GM23338 (cell line): ENCODE measurements at regions not wholly inside any gene's neighbourhood (a gene's known extent, or its start where the extent isn't known, plus 50 kb on each side); places are given as distances from the start of the nearest gene placed in this dataset.

Experiments used
- ATAC-seq: fragments of 200-7000 bp; cut with Tn5 transposase; 3 replicates; pipeline ENCODE4 v1.9.1; 2020
- DNase-seq: peaks from one replicate; pipeline ENCODE4 v3.0.0-alpha.2; 2015; ENCODE audit warnings: low spot score
- H2AFZ ChIP-seq: fragments of 200-600 bp; sonication (generic); 2 replicates; pipeline ENCODE4 v1.8.0; 2016; ENCODE audit warnings: antibody characterized with exemption, mild to moderate bottlenecking, moderate library complexity
- H3F3A ChIP-seq: fragments of 200-600 bp; sonication (generic); replicated peaks from 2 replicates; pipeline ENCODE4 v1.8.0; 2017; ENCODE audit warnings: antibody characterized with exemption, mixed run types, low read depth
- H3K27ac ChIP-seq: fragments of 200-600 bp; sonication (generic); 2 replicates; pipeline ENCODE4 v1.6.1; 2016; ENCODE audit warnings: low read depth
- H3K27me3 ChIP-seq: fragments of 200-600 bp; sonication (generic); 2 replicates; pipeline ENCODE4 v1.8.0; 2016; ENCODE audit warnings: mild to moderate bottlenecking, mixed run types, moderate library complexity; ENCODE audit not compliant: insufficient read depth
- H3K36me3 ChIP-seq: fragments of 200-600 bp; sonication (generic); 2 replicates; pipeline ENCODE4 v1.8.0; 2016; ENCODE audit warnings: mild to moderate bottlenecking; ENCODE audit not compliant: insufficient read depth
- H3K4me1 ChIP-seq: fragments of 200-600 bp; sonication (generic); 2 replicates; pipeline ENCODE4 v1.8.0; 2016; ENCODE audit warnings: mild to moderate bottlenecking, moderate library complexity; ENCODE audit not compliant: insufficient read depth
- H3K4me2 ChIP-seq: fragments of 200-600 bp; sonication (generic); 2 replicates; pipeline ENCODE4 v1.7.1; 2017; ENCODE audit warnings: mixed run types
- H3K4me3 ChIP-seq: fragments of 200-600 bp; sonication (generic); 2 replicates; pipeline ENCODE4 v1.6.1; 2016; ENCODE audit warnings: mixed run types
- H3K79me2 ChIP-seq: fragments of 200-600 bp; sonication (generic); replicated peaks from 2 replicates; pipeline ENCODE4 v1.8.0; 2017; ENCODE audit warnings: mild to moderate bottlenecking; ENCODE audit not compliant: insufficient read depth
- H3K9me2 ChIP-seq: fragments of 200-600 bp; sonication (generic); 2 replicates; pipeline ENCODE4 v1.8.0; 2017; ENCODE audit not compliant: insufficient read depth
- H4K20me1 ChIP-seq: fragments of 200-600 bp; sonication (generic); replicated peaks from 2 replicates; pipeline ENCODE4 v1.8.0; 2017; ENCODE audit warnings: mild to moderate bottlenecking; ENCODE audit not compliant: insufficient read depth
- H3K27ac Mint-ChIP-seq: 2 replicates; pipeline ENCODE4 v1.8.0; 2020; ENCODE audit warnings: inconsistent platforms, mild to moderate bottlenecking, moderate library complexity, mixed read lengths
- H3K27me3 Mint-ChIP-seq: 3 replicates; pipeline ENCODE4 v1.8.0; 2022; ENCODE audit warnings: low read depth, mild to moderate bottlenecking, moderate library complexity, mixed read lengths, inconsistent platforms; ENCODE audit not compliant: insufficient read depth, poor library complexity
- H3K36me3 Mint-ChIP-seq: 3 replicates; pipeline ENCODE4 v1.8.0; 2021; ENCODE audit warnings: low read depth, mild to moderate bottlenecking, inconsistent platforms, moderate library complexity, mixed read lengths
- H3K4me1 Mint-ChIP-seq: 3 replicates; pipeline ENCODE4 v1.8.0; 2020; ENCODE audit warnings: mild to moderate bottlenecking, inconsistent platforms, mixed read lengths
- H3K4me3 Mint-ChIP-seq: 3 replicates; pipeline ENCODE4 v1.8.0; 2021; ENCODE audit warnings: moderate library complexity, mild to moderate bottlenecking, inconsistent platforms, mixed read lengths
- H3K9me3 Mint-ChIP-seq: 3 replicates; pipeline ENCODE4 v1.8.0; 2020; ENCODE audit warnings: moderate library complexity, mild to moderate bottlenecking, inconsistent platforms, mixed read lengths
- EZH2phosphoT487 ChIP-seq: fragments of 200-600 bp; sonication (generic); IDR thresholded peaks from one replicate; pipeline ENCODE4 v1.8.1; 2018; ENCODE audit warnings: antibody characterized with exemption; ENCODE audit not compliant: unreplicated experiment
- NANOG ChIP-seq: IDR thresholded peaks from 2 replicates; pipeline ENCODE4 v1.6.1; 2016; ENCODE audit warnings: antibody characterized with exemption, borderline replicate concordance
- POLR2AphosphoS5 ChIP-seq: IDR thresholded peaks from 2 replicates; pipeline ENCODE4 v1.6.1; 2016; ENCODE audit warnings: antibody characterized with exemption, low read depth
- STAT1 ChIP-seq: IDR thresholded peaks from one replicate; pipeline ENCODE4 v1.6.1; 2016; ENCODE audit warnings: antibody characterized with exemption; ENCODE audit not compliant: unreplicated experiment
- ZNF331 ChIP-seq: fragments of 250-450 bp; sonication (Bioruptor Pico); IDR thresholded peaks from 2 replicates; pipeline ENCODE4 v1.5.0; 2020; ENCODE audit warnings: low read depth, mild to moderate bottlenecking, moderate library complexity
- TF ChIP-seq, protein P1 (sequence below): fragments of 250-450 bp; sonication (Bioruptor Pico); IDR thresholded peaks from 2 replicates; pipeline ENCODE4 v1.5.0; 2020; ENCODE audit warnings: mild to moderate bottlenecking, moderate library complexity
- TF ChIP-seq, protein P2 (sequence below): IDR thresholded peaks from one replicate; pipeline ENCODE4 v1.6.1; 2018; ENCODE audit warnings: antibody characterized with exemption; ENCODE audit not compliant: unreplicated experiment

DNA sequence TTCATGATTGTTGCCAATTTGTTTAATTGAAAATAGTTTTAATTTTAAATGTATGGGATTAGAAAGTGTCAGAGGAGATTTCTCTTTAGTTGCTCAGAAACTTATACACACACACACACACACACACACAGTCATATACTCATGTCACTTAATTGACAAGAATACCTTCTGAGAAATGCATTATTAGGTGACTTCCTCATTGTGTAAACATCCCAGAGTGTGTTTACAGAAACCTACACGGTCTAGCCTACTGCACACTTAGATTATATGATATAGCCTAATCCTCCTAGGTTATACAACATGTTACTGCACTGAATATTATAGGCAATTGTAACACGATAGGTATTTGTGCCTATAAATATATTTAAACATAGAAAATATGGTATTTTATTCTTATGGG, 1327.4 kb downstream of the FSTL5 start (continued):
- TF ChIP-seq, protein P1, sequence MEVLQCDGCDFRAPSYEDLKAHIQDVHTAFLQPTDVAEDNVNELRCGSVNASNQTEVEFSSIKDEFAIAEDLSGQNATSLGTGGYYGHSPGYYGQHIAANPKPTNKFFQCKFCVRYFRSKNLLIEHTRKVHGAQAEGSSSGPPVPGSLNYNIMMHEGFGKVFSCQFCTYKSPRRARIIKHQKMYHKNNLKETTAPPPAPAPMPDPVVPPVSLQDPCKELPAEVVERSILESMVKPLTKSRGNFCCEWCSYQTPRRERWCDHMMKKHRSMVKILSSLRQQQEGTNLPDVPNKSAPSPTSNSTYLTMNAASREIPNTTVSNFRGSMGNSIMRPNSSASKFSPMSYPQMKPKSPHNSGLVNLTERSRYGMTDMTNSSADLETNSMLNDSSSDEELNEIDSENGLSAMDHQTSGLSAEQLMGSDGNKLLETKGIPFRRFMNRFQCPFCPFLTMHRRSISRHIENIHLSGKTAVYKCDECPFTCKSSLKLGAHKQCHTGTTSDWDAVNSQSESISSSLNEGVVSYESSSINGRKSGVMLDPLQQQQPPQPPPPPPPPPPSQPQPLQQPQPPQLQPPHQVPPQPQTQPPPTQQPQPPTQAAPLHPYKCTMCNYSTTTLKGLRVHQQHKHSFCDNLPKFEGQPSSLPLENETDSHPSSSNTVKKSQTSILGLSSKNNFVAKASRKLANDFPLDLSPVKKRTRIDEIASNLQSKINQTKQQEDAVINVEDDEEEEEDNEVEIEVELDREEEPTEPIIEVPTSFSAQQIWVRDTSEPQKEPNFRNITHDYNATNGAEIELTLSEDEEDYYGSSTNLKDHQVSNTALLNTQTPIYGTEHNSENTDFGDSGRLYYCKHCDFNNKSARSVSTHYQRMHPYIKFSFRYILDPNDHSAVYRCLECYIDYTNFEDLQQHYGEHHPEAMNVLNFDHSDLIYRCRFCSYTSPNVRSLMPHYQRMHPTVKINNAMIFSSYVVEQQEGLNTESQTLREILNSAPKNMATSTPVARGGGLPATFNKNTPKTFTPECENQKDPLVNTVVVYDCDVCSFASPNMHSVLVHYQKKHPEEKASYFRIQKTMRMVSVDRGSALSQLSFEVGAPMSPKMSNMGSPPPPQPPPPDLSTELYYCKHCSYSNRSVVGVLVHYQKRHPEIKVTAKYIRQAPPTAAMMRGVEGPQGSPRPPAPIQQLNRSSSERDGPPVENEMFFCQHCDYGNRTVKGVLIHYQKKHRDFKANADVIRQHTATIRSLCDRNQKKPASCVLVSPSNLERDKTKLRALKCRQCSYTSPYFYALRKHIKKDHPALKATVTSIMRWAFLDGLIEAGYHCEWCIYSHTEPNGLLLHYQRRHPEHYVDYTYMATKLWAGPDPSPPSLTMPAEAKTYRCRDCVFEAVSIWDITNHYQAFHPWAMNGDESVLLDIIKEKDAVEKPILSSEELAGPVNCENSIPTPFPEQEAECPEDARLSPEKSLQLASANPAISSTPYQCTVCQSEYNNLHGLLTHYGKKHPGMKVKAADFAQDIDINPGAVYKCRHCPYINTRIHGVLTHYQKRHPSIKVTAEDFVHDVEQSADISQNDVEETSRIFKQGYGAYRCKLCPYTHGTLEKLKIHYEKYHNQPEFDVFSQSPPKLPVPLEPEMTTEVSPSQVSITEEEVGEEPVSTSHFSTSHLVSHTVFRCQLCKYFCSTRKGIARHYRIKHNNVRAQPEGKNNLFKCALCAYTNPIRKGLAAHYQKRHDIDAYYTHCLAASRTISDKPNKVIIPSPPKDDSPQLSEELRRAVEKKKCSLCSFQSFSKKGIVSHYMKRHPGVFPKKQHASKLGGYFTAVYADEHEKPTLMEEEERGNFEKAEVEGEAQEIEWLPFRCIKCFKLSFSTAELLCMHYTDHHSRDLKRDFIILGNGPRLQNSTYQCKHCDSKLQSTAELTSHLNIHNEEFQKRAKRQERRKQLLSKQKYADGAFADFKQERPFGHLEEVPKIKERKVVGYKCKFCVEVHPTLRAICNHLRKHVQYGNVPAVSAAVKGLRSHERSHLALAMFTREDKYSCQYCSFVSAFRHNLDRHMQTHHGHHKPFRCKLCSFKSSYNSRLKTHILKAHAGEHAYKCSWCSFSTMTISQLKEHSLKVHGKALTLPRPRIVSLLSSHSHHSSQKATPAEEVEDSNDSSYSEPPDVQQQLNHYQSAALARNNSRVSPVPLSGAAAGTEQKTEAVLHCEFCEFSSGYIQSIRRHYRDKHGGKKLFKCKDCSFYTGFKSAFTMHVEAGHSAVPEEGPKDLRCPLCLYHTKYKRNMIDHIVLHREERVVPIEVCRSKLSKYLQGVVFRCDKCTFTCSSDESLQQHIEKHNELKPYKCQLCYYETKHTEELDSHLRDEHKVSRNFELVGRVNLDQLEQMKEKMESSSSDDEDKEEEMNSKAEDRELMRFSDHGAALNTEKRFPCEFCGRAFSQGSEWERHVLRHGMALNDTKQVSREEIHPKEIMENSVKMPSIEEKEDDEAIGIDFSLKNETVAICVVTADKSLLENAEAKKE (CRISPR knock-in tag) = no peak

DNA sequence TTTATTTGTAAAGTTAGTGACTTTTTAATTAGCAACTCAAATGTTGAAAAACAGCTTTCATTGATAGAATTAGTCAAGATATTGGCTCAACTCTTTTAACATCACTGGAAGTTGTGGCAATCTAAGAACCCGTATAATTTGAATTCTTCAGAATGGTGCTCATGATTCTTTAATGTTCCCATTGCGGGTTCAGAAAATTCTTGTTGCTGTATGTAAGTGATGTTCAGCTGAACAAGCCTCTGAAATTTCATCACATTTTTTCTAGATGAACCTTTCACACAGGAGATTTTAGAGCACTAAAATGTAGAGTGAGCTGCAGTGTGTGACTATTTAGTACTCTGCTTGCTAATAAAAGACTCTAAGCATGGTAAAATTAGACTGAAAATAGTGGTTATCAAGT, 1317.7 kb downstream of the FSTL5 start:
- DNase-seq = no peak
- no peaks in the 10 kb centered on the region for H3K27me3 ChIP-seq
- no peaks in the 10 kb centered on the region for H3K36me3 ChIP-seq
- H3K9me2 ChIP-seq = no peaks in the 10 kb centered on the region
- ATAC-seq = no peak
- Mint-ChIP-seq H3K4me1 (peaks cover 4% of the 10 kb centered on the region; the same call in 2 of the 3 replicates), H3K27ac (no peak overlapping the region), H3K27me3 (no peaks in the 10 kb centered on the region), H3K36me3 (no peaks in the 10 kb centered on the region), H3K9me3 (no peaks in the 10 kb centered on the region), H3K4me3 (no peak overlapping the region)
- no peaks in the 10 kb centered on the region for H4K20me1 ChIP-seq
- no peak overlapping the region for H3K4me3 ChIP-seq
- H3K27ac ChIP-seq = no peak overlapping the region
- peaks cover 6% of the 10 kb centered on the region; the same call in 1 of the 2 replicates for H3K4me1 ChIP-seq
- no peak overlapping the region for H2AFZ ChIP-seq
- H3F3A ChIP-seq = no peaks in the 10 kb centered on the region
- no peak overlapping the region for H3K4me2 ChIP-seq
- no peaks in the 10 kb centered on the region for H3K79me2 ChIP-seq
- TF ChIP-seq POLR2AphosphoS5 (no peak), STAT1 (no peak), EZH2phosphoT487 (no peak), NANOG (no peak), ZNF331 (CRISPR knock-in tag) (no peak)
- TF ChIP-seq, protein P2, sequence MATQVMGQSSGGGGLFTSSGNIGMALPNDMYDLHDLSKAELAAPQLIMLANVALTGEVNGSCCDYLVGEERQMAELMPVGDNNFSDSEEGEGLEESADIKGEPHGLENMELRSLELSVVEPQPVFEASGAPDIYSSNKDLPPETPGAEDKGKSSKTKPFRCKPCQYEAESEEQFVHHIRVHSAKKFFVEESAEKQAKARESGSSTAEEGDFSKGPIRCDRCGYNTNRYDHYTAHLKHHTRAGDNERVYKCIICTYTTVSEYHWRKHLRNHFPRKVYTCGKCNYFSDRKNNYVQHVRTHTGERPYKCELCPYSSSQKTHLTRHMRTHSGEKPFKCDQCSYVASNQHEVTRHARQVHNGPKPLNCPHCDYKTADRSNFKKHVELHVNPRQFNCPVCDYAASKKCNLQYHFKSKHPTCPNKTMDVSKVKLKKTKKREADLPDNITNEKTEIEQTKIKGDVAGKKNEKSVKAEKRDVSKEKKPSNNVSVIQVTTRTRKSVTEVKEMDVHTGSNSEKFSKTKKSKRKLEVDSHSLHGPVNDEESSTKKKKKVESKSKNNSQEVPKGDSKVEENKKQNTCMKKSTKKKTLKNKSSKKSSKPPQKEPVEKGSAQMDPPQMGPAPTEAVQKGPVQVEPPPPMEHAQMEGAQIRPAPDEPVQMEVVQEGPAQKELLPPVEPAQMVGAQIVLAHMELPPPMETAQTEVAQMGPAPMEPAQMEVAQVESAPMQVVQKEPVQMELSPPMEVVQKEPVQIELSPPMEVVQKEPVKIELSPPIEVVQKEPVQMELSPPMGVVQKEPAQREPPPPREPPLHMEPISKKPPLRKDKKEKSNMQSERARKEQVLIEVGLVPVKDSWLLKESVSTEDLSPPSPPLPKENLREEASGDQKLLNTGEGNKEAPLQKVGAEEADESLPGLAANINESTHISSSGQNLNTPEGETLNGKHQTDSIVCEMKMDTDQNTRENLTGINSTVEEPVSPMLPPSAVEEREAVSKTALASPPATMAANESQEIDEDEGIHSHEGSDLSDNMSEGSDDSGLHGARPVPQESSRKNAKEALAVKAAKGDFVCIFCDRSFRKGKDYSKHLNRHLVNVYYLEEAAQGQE = no peak
